ENCODE measurements at regions not wholly inside any gene's neighbourhood (a gene's known extent, or its start where the extent isn't known, plus 50 kb on each side); places are given as distances from the start of the nearest gene placed in this dataset.

DNA sequence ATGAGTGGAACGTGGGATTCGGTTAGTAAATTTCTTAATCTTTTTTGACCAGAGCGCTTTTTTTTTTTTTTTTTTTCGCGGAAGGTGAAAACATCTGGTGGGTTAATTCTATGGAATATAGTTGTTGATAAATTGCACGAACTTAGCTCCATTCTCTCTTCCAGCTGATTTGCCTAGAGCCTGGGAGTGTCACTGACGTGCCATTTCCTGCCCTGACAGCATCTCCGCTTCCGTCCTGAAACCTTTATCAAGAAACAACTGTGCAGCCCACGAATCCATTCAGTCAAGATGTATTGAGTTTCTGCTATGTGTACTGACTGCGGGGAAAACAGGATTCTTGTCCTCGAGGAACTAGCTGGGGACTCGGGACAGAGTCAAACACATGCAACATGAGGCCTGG, 59.5 kb upstream of the TGM3 start:
- peak; percentile 57 for DNase-seq (ENCODE audit: low read depth)

GRCh38 chr20:2237059-2237458, 58.7 kb upstream of the TGM3 start:
- peak; percentile 100 for DNase-seq (ENCODE audit: low read depth)

GRCh38 chr20:2238601-2239000, 57.2 kb upstream of the TGM3 start:
- peak; percentile 3 for DNase-seq (ENCODE audit: low read depth)

DNA sequence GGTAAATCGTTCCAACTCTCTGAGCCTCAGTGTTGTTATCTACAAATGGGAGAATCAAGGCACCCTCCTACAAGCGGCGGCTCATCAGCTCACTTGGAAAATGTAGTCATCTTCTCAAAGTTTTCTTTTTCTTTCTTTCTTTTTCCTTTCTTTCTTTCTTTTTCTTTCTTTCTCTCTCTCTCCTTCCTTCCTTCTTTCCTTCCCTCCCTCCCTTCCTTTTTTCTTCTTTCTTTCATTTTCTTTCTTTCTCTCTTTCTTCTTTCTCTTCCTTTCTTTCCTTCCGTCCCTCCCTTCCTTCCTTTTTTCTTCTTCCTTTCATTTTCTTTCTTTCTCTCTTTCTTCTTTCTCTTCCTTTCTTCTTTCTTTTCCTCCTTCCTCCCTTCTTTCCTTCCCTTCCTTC, 55.0 kb upstream of the TGM3 start:
- no peak for DNase-seq (ENCODE audit: low read depth)

- DNase-seq (ENCODE audit: low read depth) = no peak
These were observed 53.1 kb upstream of the TGM3 start for GRCh38 chr20:2242678-2243077.

DNA sequence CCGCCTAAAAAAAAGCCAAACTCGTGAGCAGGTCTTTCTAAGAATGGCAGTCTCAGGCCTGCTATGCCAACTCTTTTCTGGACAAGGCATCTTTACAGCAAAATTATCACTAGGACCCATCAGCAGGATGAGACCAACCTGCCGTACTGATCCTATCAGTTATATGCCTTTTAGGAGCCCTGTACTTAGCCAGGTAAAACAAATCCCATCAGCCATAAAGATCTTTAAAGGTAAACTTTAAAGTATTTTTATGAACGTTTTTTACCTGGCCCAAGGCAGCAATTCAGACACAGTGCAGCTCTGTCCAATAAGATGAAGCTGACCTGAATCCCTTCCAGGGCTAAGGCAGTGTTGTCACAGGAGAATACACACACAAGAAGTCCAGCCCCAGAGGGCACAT, 51.3 kb upstream of the TGM3 start:
- no peak for DNase-seq (ENCODE audit: low read depth)

- DNase-seq (ENCODE audit: low read depth) = peak; percentile 8
These were observed 50.8 kb upstream of the TGM3 start for GRCh38 chr20:2244993-2245392.

GRCh38 chr20:2245637-2246036, 50.2 kb upstream of the TGM3 start:
- DNase-seq (ENCODE audit: low read depth) = no peak
